Neutrophil (primary cell): ENCODE measurements at regions not wholly inside any gene's neighbourhood (a gene's known extent, or its start where the extent isn't known, plus 50 kb on each side); places are given as distances from the start of the nearest gene placed in this dataset.

Experiments used
- H3K27ac ChIP-seq: fragments of 200-600 bp; sonication (generic); 2 replicates; pipeline ENCODE4 v1.5.1; 2016; ENCODE audit warnings: mild to moderate bottlenecking, moderate library complexity
- H3K27me3 ChIP-seq: fragments of 200-600 bp; sonication (generic); 2 replicates; pipeline ENCODE4 v1.6.0; 2016; ENCODE audit warnings: mild to moderate bottlenecking
- H3K36me3 ChIP-seq: fragments of 200-600 bp; sonication (generic); 2 replicates; pipeline ENCODE4 v1.5.1; 2017
- H3K4me1 ChIP-seq, 2 experiments: fragments of 200-600 bp in 1 of 2; sonication (generic) in 1 of 2; 1 replicate in 1 of 2; 2 replicates in 1 of 2; pipeline versions ENCODE4 v1.5.1 to v1.6.1; 2013 to 2016; ENCODE audit warnings: low read depth in 1 of 2, low read length in 1 of 2, mild to moderate bottlenecking in 1 of 2, moderate library complexity in 1 of 2; ENCODE audit not compliant: control insufficient read depth in 1 of 2, insufficient read depth in 1 of 2
- H3K4me3 ChIP-seq, 2 experiments: fragments of 200-600 bp in 1 of 2; sonication (generic) in 1 of 2; 1 replicate in 1 of 2; 2 replicates in 1 of 2; pipeline ENCODE4 v1.5.1; 2013 to 2016; ENCODE audit warnings: low read depth in 1 of 2, low read length in 1 of 2, mild to moderate bottlenecking in 1 of 2, moderate library complexity in 1 of 2
- H3K9me3 ChIP-seq: fragments of 200-600 bp; sonication (generic); 2 replicates; pipeline ENCODE4 v1.5.1; 2016
- CTCF ChIP-seq: fragments of 200-600 bp; sonication (generic); IDR thresholded peaks from 2 replicates; pipeline ENCODE4 v1.5.1; 2016; ENCODE audit warnings: antibody characterized with exemption

DNA sequence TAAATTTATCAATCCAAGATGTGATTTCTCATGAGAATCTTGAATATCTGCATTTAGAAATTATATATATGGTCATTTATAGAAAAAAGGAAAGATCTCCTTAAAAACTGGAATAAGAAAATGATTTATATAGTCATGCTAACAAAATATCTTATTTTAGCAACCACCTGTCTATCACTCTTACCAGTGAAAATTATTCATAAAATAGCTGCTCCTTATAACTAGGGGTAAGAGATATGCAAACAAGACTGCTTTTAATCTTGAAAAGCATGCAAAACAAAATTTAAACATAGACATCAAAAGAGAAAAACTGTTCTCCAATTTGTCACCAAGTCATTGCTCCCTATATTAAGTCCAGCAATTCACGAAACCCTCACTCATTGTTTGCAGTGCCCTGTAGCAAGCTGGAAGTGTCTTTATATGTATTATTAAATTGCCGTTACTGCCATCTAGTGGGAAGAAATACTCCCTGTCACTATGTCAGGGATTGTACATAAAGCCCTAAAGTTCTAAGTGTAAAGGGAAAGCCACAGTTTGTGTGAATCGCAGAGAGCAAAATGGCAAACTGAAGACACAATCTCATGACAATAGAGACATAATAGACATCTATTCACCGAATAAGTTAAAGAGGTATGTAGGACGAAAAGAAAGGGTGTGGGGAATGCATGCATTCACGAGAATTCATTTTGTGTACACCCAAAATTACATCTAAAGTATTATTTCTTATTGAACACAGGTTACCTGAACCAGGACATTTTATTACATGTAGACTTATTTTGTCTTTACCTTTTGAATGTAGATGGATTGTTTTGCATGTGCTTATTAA is 600.5 kb downstream of the USP25 start:
- Histone ChIP-seq H3K4me1 (no peaks in the 10 kb centered on the region), H3K4me3 (no peak overlapping the region), H3K27me3 (no peaks in the 10 kb centered on the region), H3K9me3 (no peaks in the 10 kb centered on the region), H3K27ac (no peak overlapping the region), H3K36me3 (no peaks in the 10 kb centered on the region)
- no peak for TF ChIP-seq CTCF

GRCh38 chr21:16330908-16331268 is 601.1 kb downstream of the USP25 start:
- H3K27ac ChIP-seq = no peak overlapping the region
- no peaks in the 10 kb centered on the region for H3K9me3 ChIP-seq
- H3K4me3 ChIP-seq = no peak overlapping the region
- no peak for TF ChIP-seq CTCF
- no peaks in the 10 kb centered on the region for H3K36me3 ChIP-seq
- no peaks in the 10 kb centered on the region for H3K27me3 ChIP-seq
- H3K4me1 ChIP-seq = no peaks in the 10 kb centered on the region

- Histone ChIP-seq H3K9me3 (no peaks in the 10 kb centered on the region), H3K27me3 (no peaks in the 10 kb centered on the region), H3K4me3 (no peak overlapping the region), H3K36me3 (no peaks in the 10 kb centered on the region), H3K4me1 (no peaks in the 10 kb centered on the region), H3K27ac (no peak overlapping the region)
- TF ChIP-seq CTCF = no peak
Measured at GRCh38 chr21:16337266-16337665, 607.5 kb downstream of the USP25 start.

DNA sequence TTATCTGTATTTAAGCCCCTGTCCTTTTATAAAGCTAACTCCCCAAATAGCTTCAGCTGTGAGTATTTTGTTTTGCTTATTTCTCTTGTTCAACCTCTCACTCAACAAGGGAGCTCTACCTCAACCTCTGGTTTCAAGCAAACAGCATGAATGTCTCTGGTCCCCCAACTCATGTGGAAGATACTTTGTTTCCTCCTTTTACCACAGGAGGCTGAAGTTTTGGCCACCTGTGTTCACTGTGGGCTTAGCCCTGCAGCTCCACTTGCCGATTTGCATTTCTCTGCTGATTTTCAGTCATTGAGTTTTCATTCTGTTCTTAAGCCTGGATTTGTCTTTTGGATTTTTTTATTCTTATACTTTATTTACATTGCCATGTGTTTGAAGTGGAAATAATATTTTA is 613.1 kb downstream of the USP25 start:
- Histone ChIP-seq H3K27ac (no peak overlapping the region), H3K36me3 (no peaks in the 10 kb centered on the region), H3K4me3 (no peak overlapping the region), H3K27me3 (no peaks in the 10 kb centered on the region), H3K4me1 (no peaks in the 10 kb centered on the region), H3K9me3 (no peaks in the 10 kb centered on the region)
- TF ChIP-seq CTCF = no peak

GRCh38 chr21:16343776-16344175 is 614.0 kb downstream of the USP25 start:
- H3K4me3 ChIP-seq = no peak overlapping the region
- H3K36me3 ChIP-seq = no peaks in the 10 kb centered on the region
- H3K4me1 ChIP-seq = no peaks in the 10 kb centered on the region
- H3K27ac ChIP-seq = no peak overlapping the region
- H3K27me3 ChIP-seq = no peaks in the 10 kb centered on the region
- TF ChIP-seq CTCF = no peak
- no peaks in the 10 kb centered on the region for H3K9me3 ChIP-seq
